Skeletal muscle cell (primary cell): ENCODE measurements at regions not wholly inside any gene's neighbourhood (a gene's known extent, or its start where the extent isn't known, plus 50 kb on each side); places are given as distances from the start of the nearest gene placed in this dataset.

ENCODE experiments used
- DNase-seq: peaks from one replicate; pipeline ENCODE4 v3.0.0-alpha.2; 2010; ENCODE audit warnings: low read depth
- H3K4me3 ChIP-seq: 2 replicates; pipeline ENCODE4 v1.5.1; 2011; ENCODE audit warnings: low read depth, mild to moderate bottlenecking, control low read depth, low read length, moderate library complexity

DNA sequence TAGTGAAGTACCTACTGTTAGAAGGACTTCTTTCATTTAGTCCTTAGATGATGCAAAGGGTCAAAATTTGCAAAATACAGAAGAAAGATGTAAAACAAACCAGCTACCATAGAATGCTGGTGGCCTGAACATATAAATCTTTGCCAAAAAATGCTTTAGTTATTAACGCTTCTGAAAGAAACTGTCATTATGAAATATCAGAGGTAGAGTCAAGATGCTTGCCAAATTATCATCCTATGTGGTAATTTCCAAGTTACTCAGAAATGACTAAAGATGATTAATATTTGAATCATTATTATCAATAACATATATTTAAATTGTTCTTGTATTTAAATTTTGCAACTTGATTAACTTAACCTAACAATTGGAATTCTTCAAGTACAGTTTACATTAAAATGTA is 588.4 kb upstream of the FAM241A start:
- H3K4me3 ChIP-seq: no peak overlapping the region

DNA sequence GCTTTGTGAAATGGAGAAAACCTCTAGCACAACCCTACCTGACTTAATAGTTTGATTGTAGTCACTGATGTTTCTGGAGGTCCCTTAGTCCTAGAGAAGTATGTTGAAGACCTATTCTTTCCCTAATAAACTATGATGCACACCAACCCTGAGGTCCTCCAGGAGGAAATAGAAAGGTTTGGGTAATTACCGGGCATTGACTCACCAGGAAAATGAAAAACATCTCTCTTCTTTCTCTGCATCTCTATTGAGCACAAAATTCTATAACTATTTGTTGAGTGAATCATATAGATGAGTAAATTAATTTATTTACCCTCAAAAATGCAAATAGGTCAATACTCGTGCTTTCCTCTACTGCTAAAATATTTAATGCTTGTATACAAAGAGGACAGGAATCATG is 582.4 kb upstream of the FAM241A start:
- no peak overlapping the region for H3K4me3 ChIP-seq
- DNase-seq: no peak

More for the DNA sequence above, 588.4 kb upstream of the FAM241A start:
- no peak for DNase-seq

DNA sequence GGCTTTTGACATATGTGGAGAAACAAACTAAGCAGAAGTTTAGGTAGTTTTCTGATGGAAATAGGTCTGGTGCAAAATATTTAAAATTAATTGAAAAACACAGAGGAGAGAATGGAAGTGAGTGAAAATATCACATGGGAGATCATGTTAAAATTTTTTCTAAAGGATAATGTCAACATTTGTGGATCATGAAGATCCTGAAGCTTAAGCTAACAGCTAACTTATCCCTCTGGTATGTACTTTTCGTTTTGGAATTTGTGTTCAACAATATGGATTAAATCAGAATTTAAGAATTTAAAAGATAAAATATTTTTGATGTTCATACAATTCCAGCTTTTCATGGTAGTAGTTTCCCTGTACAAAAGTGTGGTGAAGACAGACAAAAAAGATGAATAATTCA is 572.8 kb upstream of the FAM241A start:
- DNase-seq: no peak
- H3K4me3 ChIP-seq: no peak overlapping the region

DNA sequence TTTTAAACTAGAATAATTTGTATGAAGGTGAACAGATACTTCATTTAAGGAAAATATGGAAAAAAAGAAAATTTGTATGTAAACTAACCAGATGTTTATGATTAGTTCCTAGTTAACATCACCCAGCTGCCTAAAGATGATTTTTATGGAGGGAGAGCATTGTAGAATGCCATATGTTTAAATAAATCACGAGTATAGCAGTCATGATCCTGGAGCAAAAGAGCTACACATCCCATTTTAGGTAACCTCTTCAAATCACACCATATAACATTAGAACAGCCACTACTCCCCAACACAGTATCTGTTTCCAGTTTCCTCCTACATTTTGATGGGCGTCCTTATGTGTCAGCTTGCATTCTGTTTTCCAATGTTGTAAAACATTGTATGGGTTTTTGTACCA is 571.9 kb upstream of the FAM241A start:
- DNase-seq: no peak
- H3K4me3 ChIP-seq: no peak overlapping the region

DNA sequence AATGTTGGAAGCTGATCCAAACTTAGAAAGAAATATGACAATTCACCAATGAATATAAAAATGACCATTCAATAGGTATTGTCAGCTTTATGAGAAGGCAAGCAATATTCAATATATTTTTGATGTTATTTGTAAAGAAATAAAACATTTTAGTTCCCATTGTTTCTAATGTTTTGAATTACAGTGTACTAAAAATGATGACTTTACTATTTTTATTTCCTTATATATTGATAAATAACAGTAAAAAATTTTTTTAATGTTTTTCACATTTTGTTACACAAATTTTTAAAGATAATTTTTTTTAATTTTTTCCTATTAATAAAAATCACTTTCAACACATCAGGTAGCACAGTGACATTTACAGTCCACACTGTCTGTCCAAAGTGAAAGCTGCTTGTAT is 565.5 kb upstream of the FAM241A start:
- no peak overlapping the region for H3K4me3 ChIP-seq
- DNase-seq: no peak

DNA sequence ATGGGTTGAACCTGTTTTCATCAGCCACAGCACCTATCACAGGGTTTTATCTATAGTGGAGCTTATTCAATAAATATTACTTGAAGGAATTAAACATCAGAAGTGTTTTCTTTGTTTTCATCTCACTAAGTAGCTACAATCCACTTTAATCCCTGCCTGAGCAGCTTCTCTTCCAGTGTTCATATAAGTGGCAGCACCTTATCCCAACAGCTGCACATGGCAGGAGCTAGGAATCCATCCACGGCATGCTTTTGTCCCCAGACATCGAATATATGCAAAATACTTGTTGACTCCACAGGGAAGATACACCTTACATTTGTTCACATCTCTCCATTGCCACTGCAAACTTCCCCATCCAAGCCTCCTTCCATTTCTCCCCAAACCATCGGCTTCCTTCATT is 549.8 kb upstream of the FAM241A start:
- no peak for DNase-seq
- no peak overlapping the region for H3K4me3 ChIP-seq

DNA sequence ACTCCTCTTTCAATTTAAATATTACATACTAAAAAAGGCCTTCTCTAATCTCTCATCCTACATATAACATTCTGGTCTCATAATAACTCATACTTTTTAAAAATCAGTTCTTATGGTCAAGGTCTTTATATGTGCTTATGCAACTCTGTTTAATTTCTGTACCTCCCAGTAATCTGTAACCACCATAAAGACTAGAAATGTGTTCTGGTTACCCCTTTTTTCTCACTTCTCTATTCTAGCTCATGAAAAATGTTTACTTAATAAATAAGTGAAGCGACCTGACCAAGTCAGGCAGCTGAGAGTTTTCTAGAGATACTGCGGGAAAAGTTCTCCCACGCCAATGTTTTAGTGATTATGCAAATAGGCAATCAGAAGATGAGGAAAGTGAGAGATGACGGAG is 548.8 kb upstream of the FAM241A start:
- H3K4me3 ChIP-seq: no peak overlapping the region
- DNase-seq: no peak

DNA sequence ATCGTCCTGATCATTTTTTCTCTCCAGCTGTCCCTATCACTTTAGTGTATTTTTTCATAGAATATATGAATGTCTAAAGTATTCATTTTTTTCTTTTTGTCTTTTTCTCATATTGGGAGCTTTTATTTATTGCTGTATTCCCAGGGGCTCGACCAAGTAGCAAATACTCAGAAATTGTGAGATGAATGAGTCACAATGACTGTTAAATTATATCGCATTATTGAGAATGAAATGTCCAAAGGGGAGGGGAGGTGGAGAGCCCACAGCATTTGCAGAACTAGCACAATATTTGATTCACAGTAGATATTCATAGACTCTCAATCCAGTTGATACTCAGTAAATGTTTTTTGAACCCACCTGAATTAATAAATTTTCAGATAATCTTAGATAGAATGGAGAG is 543.6 kb upstream of the FAM241A start:
- DNase-seq: peak; percentile 9
- H3K4me3 ChIP-seq: no peak overlapping the region

DNA sequence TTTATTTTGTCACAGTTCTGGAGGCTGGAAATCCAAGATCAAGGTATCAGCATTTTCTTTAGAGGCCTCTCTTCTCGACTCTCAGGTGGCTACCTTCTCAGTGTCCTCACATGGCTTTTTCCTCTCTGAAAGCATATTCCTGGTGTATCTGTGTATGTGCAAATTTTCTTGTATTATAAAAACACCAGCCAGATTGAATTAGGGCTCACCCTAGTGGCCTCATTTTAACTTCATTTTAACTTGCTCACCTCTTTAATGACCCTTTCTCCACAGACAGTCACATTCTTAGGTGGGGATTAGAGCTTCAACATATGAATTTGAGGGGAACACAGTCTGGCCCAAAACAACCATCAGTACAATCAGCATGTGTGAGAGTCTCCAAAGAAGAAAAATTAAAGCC is 542.4 kb upstream of the FAM241A start:
- DNase-seq: no peak
- H3K4me3 ChIP-seq: no peak overlapping the region

DNA sequence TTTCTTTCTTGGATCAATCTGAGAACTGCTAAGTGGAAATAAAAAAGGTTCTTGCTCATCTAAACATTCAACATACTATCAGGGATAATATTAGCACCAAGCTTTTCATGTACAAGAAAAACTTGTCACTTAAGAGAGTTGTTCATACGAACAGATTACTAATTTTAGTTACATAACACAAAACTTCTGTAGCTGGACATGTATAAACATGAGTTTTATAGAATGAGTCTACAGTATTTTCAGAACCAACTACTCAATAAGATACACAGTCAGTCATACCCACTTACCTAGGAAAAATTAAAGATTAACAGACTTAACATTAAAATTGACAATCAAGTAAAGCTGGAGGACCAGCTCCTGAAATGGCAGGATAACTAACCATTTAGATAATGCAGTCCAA is 540.1 kb upstream of the FAM241A start:
- no peak overlapping the region for H3K4me3 ChIP-seq
- no peak for DNase-seq

DNA sequence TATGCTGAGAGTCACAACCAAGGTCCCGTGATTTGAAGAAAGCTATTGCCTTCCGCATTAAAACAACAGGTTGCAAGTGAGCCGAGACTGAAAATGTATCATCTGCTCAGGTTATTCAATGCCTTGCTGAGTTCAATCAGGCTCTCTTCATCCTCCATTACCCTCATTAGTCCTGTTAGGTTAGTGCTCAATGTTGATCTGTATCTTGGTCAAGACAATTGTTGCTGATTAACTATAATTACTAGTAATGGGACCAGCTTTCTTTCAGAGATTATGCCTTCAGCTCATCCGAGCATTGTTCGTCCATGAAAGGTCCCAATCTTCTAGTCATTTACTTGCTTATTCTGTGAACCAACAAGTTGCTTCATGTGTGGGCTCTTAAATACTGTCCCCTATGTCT is 534.6 kb upstream of the FAM241A start:
- H3K4me3 ChIP-seq: no peak overlapping the region
- no peak for DNase-seq

DNA sequence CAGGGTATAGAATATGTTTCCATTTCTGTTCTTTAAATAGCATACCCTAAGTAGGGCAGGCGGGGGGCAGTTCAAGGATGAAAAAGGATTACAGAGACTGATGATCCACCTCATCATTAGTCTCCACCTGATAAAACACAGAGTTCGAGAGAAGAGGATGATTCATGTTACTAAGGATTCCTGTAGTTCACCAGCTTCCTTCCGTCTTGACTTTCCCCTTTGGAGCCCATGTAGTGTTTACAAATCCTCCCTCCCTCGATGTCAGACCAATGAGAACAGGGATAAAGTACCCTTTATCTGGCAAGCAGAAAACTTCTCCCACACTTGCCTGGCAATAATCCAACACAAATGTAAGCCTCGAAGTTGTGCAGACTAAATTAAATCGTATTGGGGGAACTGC is 526.3 kb upstream of the FAM241A start:
- H3K4me3 ChIP-seq: no peak overlapping the region
- no peak for DNase-seq

DNA sequence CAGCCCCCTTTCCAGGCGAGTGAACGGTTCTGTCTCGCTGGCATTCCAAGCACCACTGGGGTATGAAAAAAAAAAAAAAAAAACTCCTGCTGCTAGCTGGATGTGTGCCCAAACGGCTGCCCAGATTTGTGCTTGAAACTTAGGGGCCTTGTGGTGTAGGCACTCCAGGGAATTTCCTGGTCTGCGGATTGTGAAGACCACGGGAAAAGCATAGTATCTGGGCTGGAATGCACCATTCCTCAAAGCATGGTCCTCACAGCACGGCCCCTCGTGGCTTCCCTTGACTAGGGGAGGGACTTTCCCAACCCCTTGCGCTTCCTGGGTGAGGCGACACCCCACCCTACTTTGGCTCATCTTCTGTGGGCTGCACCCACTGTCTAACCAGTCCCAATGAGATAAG is 516.8 kb upstream of the FAM241A start:
- no peak for DNase-seq
- H3K4me3 ChIP-seq: no peak overlapping the region

DNA sequence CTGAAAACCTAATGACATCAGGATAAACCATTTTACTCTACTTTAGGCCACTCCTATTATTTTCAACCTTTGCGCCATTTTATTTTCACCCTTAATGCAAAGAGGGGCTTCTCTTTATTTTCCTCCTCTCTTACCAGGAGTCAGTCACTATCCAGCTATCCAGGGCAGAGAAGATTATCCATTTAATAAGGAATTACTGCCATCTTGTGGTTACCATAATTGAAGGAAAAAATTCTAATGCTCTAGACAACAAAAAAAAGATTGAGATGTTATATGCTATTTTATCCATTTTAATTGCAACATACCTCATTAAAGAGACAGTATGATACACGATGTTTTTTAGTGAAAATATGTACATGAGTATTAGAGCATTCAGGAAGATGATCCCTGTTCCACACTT is 514.5 kb upstream of the FAM241A start:
- no peak for DNase-seq
- no peak overlapping the region for H3K4me3 ChIP-seq

DNA sequence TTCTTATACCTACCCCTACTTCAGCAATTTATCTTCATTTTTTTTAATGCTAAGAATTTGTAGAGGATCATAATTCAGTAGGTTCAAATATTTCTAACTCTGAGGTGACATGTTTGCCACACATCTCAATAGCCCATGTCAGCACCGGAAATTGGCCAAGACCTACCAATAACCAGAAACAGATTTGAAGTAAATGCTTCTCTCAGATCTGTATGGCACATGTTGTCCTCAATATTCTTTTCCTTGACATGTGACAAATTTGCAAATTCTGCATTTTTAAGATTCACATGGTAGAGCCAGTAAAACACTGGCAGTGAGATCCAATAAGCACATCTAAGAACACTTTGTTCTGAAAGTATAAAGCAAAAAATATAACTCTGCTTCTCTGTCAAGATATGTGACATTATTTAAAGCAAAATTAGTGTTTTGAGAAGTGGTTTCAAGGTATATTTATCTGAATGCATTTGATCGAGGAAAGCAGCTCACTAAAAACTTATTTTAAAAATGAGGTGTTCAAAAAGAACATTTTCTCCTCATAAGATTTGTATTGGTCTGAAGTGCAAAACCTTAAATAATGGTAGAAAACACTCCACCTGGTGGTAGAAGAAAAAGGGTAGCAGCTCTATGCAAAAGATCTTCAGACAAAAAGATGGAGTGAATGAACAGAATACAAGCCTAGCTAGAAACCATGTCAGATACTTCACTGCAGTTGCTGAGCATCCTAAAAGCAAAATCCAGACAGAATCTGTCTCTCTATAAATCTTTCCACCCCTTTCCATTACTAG is 513.8 kb upstream of the FAM241A start:
- DNase-seq: no peak
- H3K4me3 ChIP-seq: no peak overlapping the region

DNA sequence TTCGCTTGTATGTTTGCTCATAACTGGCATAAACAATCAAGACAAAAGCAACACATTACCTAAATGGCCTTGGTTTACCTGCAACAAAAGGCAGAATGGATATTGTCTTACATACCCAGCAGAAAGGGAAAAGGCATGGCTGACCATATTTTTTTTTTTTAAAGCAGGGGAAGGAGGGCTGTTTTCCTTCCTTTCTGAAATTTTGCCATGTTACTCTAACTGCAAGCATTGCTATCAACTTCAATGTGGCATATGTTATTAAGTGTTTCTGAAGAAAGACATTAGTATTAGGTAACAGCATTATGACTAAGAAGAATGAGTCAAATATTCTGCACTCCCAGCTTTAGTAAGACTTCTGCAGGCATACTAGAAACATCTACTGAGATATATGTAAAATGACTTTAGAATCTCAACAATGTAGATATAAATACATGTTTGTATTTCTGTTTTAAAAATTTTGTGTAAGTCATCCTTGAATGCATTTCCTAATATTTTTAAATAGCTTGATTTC is 512.6 kb upstream of the FAM241A start:
- no peak overlapping the region for H3K4me3 ChIP-seq
- DNase-seq: peak; percentile 28

DNA sequence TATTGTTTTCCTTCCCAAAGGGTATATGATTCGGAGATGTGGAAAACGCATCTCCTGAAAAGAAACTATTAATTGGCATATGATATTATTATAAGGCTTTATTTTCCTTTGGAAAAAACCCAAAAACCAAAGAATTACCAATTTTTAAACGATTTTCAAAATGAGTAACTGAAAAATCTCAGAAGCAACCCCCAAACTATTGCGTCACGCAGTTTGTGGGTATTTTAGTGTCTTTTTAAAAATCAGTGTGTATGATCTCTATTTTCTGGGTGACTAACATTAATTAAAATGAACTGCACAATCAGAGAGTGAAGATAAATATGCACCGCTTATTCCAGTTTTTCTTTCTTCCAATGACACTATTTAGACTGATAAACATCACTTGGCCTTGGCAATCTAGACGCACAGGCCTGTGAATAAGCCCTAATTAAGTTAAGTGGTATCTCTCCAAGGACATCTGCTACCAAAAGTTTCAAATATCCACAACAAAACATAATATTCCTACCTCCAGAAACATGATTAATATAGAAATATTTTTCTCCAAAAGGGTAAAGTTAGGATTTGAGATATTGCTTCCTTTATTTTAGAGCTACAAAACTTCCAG is 511.5 kb upstream of the FAM241A start:
- no peak for DNase-seq
- no peak overlapping the region for H3K4me3 ChIP-seq

DNA sequence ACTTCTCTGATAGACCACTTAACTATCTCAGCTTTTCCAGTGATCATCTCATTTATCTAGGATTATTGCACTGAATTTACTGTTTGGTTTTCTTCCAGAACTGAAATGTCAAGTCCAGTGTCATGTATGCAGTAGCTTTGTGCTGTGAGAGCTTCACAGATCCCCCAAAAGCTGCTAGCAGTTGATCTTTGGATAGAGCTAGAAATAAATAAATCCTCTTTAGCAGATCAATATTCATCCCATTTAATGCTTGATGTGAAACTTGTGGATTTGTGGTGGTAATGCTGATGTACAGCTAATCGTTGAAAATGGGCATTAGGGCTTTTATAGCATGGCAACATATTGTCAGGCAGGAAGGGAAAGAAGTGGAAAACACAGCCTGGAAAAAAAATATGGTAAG is 509.6 kb upstream of the FAM241A start:
- no peak overlapping the region for H3K4me3 ChIP-seq
- no peak for DNase-seq

DNA sequence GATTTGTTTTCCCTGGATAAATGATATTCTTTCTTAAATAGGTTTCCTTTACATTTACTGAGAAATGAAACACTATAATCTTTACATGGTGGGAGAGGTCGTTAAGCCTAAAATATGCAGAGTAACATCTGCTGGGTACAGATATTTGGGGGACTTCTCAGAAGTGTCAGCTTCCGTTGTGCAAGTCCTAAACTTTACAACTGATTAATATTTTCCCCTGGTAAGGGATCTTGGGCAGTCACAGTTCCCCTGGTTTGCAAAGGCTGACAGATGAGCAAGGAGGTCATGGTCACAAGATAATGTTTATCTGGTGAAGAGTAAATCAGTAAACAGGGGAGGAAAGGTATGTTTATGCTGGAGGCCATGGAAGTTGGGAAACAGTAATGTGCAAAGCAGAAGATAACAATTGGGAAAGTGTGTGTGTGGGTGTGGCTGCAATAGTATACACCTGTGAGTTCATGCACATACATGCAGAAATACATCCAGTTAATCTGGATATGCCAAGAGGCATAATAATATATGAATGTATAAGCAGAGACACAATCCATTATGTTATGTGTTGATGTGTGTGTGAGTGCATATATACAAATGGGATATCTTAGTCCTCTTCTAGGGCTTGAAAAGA is 508.2 kb upstream of the FAM241A start:
- no peak overlapping the region for H3K4me3 ChIP-seq

DNA sequence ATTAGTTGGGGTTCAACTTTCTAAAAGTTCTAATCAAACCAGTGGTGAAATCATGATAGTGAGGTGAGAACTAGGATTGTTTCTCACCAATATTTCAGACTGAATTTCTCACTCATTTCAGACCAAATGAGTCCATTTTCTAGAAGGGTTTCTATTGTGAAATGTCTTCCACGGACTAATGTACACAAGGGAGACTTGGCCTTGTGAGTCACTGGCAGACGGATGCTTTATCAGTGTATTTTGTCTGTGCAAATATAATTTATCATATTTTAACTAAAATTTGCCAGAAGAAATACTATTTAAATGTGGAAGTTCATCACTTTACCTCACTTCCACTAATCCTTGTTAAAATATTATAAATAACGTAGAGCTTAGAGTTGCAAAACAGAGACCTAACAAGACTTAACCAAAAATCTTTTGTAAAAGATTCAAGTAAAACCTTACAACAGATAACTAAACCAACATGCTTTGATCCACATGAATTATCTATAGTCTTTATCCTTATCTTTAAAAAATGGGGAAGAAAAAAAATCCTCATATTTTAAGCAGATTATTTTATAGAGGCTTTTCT is 506.0 kb upstream of the FAM241A start:
- peak; percentile 45 for DNase-seq

More for the DNA sequence above, 508.2 kb upstream of the FAM241A start:
- no peak for DNase-seq

More for the DNA sequence above, 506.0 kb upstream of the FAM241A start:
- H3K4me3 ChIP-seq: no peak overlapping the region
